Stimulated activated CD4-positive, alpha-beta T cell treated with anti-CD3 and anti-CD28 coated beads, Interleukin-1b, Interleukin-23, amount 100 ng/mL, for 24 hours (primary cell): ENCODE measurements at regions not wholly inside any gene's neighbourhood (a gene's known extent, or its start where the extent isn't known, plus 50 kb on each side); places are given as distances from the start of the nearest gene placed in this dataset.

Source experiments
- DNase-seq, 4 experiments: peaks; one replicate each; pipeline ENCODE4 v3.0.0-alpha.2; 2020; ENCODE audit warnings: low read depth in 4 of 4, low spot score in 1 of 4

- DNase-seq, result no peak
These were observed 731.2 kb upstream of the IGFBP3 start for GRCh38 chr7:46652317-46652716.

GRCh38 chr7:46651561-46652088 lies 730.6 kb upstream of the IGFBP3 start:
- no peak for DNase-seq

DNA sequence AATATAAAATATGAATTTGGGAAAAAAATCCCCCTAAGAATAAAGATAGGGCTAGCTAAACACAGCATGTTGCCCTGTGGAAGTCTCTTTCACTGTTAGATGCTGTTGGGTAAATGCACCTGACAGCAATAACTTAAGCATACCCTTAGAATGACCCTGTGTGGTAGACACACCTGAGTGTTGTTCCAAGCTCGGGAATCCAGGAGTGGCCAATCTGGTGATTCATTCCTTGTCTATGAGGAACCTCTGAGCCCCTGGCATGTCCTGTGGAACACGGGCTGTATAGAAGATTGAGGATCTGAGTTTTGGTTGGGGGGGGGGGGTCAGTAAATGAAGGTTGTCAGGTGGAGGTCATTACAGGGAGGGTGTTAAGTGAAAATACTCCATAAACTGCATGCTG lies 730.0 kb upstream of the IGFBP3 start:
- DNase-seq, result no peak

DNA sequence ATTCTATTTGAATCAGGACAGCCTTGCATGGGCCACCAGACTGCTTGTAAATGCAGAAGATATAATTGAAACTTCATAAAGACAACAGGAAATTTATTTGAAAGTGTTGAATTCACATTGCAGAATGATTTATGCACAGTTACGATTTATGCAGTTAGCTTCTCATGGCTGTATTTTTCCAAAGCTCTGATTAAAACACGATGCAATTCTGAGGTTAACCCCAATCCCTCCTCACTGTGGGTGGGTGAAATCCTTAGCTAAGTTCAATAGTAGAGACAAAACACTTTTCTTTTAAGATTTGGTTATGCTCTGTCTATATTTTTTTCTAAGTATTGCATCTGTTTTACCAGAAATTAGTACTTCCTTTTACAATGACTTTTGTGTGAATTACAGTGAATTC lies 728.8 kb upstream of the IGFBP3 start:
- no peak for DNase-seq

DNA sequence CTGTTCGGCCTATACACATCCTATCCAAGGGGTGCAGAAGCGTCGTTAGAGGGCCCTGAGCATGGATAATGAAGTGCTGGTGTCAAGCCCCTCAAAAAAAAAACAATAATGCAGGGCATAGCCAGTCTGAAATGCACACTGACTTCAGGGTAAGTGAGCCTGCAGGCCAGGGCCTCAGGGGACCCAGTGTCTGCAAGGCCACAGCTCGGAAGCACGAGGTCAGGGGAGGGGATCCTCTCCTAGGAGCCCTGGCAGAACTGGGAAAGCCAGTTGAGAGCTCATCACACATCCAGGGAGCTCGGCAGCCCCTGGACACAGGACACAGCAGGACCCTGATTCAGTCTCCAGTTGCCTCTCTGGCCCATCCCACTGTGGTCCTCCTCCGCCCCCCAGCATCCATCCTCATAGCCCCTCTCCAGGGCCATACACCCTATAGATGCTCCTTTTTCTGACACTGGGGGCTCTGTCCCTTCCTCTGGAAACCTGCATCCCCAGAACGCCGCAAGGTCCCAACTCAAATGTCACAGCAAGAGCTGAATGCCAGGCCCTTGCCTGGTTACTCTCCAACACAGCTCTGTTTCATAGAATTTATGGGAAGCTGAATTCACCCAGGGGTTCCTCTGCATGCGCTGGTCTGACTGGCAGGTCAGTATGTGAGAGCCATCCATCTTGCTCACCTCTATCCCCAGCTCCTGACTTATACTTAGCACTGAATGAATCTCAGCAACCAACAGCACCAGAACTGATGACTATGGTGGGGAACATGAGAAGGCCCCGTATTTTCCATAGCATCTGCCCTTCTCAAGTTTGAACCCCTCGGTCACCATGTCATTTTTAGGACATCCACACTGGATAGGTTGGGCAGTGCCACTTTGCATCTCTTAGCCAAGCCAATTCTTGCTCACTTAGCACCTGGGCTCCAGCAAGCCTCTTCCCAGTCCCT lies 717.0 kb upstream of the IGFBP3 start:
- no peak for DNase-seq

- no peak for DNase-seq
These were observed 715.0 kb upstream of the IGFBP3 start for GRCh38 chr7:46636022-46636421.

GRCh38 chr7:46633630-46634240 lies 712.7 kb upstream of the IGFBP3 start:
- no peak for DNase-seq

GRCh38 chr7:46633200-46633599 lies 712.1 kb upstream of the IGFBP3 start:
- no peak for DNase-seq

GRCh38 chr7:46630031-46630430 lies 709.0 kb upstream of the IGFBP3 start:
- DNase-seq, result no peak

DNA sequence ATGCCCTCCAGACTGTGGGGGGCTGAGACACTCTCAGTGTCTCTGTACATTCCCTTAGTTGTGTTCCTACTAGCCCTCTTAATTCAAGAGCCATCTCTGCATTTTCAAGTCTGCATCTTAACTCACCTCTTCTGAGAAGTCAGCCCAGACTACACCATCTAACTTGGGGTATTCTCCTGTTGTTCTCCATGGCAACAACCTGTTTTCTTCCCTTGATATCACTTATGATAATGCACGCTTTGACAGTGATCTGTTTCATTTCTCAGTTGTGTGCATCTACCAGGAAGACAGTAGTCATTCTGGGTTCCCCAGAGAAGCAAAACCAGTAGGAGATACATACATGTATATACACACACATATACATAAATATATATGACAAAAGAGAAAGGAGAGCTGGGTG lies 707.3 kb upstream of the IGFBP3 start:
- no peak for DNase-seq

DNA sequence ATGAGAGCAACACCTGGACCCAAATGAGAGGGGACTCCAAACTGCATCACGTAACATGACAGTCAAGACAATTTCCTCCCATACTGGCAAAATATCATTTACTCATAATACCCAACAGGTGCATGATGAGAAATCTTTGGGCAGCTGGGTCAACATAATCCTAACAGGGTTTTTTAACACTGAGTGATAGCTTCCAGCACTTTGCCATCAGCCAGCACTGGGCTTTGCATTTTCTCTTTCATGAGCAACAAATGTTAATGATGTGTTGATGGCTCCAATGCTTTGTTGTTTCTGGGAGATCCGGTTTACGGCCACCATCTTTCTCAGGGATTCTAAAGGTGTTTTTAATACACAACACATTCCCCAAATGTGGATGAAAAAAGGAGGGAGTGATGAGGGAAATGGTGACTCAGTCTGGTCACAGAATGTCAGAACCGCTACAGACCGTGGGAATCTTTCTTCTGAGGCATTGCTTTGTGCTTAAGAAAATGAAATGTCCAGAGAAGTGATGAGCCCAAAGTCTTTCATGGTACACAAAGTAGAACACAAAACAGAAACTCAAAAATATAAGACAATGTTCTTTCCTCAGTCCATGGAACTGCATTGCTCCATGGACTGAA lies 705.7 kb upstream of the IGFBP3 start:
- no peak for DNase-seq

GRCh38 chr7:46626261-46626660 lies 705.2 kb upstream of the IGFBP3 start:
- DNase-seq, result no peak

DNA sequence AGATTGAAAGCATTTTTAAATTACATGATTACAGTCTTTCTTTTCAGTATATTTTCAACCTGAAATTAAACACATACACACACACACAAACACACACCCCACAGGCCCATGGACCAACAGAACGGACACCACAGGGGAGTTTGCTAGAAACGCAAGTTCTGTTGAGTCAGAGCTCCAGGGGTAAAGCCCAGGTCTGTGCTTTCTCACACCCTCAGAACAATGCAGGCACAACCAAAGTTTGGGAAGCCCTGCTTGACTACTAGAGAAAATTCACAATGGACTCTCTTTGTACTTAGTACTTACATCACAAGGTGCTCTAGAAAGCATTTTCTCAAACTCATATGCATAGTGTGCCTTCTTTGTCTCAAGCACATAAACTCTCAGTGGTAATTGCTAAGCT lies 704.0 kb upstream of the IGFBP3 start:
- DNase-seq, result no peak

DNA sequence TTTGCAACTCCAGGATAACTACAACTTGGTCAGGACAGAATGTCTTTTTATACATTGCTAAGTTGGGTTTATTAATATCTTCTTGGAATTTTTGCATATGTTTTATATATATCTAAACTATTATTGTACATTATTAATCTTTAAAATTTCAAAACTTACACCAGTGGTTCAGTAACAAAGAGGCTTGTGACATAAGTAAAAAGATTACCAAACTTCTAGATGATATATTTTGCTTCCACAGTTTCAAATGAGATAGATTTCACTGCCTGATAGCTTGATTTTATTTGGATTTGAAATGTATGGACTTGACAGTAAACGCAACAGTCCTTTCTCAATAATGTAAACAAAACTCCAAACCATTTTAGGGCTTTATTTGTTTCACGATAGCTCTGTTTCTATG lies 701.2 kb upstream of the IGFBP3 start:
- no peak for DNase-seq

- DNase-seq, result no peak
These were observed 698.7 kb upstream of the IGFBP3 start for GRCh38 chr7:46619723-46620310.

DNA sequence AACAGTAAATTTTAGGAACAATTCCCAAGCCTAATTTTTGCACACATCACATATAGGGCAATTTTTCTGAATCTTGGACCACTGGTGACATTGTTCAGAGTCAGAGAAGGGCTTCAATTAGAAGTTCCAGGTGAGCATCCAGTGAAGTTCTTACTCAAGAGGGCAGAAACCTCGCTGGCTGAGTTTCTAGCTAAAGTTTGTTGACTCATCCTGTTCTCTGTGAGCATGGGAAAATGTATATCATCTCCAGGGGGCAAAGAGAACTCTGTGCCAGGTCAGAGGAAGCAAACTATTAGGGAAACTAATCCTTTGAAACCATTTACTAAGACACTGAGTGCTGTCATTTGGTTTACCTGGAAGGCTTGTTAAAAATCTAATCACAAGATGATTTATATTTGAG lies 695.6 kb upstream of the IGFBP3 start:
- DNase-seq, result no peak

GRCh38 chr7:46613551-46613950 lies 692.5 kb upstream of the IGFBP3 start:
- no peak for DNase-seq

DNA sequence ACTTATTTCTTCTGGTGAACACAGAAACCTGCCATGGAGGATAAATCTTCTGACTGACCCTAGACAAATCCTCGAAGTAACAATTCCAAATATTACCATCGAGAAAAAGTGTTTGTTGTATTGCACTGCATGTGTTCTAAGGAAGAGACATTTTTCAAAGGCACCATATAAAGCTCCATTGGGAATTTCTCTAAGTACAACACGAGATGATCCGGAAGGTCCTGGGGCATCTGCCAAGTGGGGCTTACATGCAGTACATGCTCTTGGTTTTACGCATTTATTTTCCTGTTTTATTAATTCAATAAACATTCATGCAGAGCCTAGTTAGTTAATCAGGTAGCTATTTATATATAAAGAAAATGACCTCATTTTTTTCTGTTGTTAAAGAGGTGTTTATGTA lies 692.0 kb upstream of the IGFBP3 start:
- no peak for DNase-seq

DNA sequence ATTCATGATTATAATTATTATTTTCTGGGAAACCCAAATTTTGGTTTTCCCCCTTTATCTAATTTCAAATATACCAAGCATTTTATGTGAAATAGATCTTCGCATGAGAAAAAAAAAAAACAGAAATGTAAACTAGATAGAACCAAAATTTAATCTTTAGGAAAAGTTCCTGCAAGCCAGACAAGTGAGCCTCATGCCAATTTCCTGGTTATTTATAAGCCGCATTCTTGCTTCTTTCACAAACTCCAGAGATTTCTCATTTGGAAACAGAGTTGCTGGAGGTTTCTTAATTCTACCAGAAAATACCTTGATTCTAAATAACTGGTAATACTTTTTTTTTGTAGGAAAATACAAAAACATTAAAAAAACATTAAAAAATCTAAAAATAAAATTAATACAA lies 690.4 kb upstream of the IGFBP3 start:
- DNase-seq, result no peak

DNA sequence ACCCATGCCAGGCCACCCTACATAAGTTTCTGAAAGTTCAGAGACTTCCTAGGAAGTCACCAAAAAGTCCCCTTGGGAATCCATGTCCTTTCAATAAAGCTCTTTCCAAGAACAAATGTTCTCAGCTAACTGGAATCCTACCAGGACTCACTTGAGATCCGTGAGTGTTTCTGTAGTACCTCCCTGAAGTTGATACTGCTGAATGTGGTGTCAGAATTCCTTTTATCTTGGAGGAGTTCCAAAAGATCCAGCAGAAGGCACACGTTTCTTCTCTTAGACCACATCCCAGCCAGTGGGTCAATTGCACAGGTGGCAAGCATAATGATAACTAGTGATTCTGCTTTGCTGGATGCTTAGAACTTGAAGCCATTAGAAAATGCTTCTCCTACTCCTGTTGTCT lies 689.7 kb upstream of the IGFBP3 start:
- no peak for DNase-seq

GRCh38 chr7:46607176-46607575 lies 686.1 kb upstream of the IGFBP3 start:
- no peak for DNase-seq

DNA sequence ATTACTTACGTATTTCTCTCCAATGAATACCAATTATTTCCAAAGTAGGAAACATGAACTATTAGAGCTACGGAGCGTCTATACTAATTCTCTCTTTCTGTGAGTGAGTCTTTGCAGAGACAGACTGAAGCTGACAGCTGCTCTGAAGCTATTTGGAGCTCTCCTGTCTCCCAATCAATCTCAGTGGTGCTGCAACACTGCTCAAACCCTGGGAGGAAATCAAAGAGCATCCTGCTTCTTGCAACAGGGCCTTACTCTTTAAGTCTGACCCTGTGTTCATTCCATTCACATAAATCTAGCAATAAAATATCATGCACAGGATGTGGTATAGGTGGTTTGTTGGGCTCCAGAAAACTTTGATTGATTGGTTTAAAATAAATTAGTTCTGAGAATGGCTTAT lies 685.7 kb upstream of the IGFBP3 start:
- no peak for DNase-seq
